Uterus (tissue), 2 donors: ENCODE measurements at regions not wholly inside any gene's neighbourhood (a gene's known extent, or its start where the extent isn't known, plus 50 kb on each side); places are given as distances from the start of the nearest gene placed in this dataset.

Source experiments
- CTCF ChIP-seq, 4 experiments: fragments of 200-600 bp in 2 of 4; fragments of 450-650 bp in 2 of 4; sonication (generic) in 2 of 4; IDR thresholded peaks; one replicate each; pipeline ENCODE4 v1.5.1; 2016 to 2019; ENCODE audit warnings: antibody characterized with exemption in 4 of 4, mild to moderate bottlenecking in 2 of 4, moderate library complexity in 1 of 4
- POLR2A ChIP-seq, 2 donors: fragments of 450-650 bp; IDR thresholded peaks; one replicate each; pipeline ENCODE4 v1.6.1; 2016; ENCODE audit warnings: antibody characterized with exemption in 2 of 2, mild to moderate bottlenecking in 1 of 2, moderate library complexity in 1 of 2

GRCh38 chr5:160905285-160905684 is 53.3 kb upstream of the ATP10B start:
- TF ChIP-seq CTCF (IDR thresholded peaks at IDR 0.05) (no peak), POLR2A (IDR thresholded peaks at IDR 0.05) (no peak)
